ENCODE measurements at regions not wholly inside any gene's neighbourhood (a gene's known extent, or its start where the extent isn't known, plus 50 kb on each side); places are given as distances from the start of the nearest gene placed in this dataset.

DNA sequence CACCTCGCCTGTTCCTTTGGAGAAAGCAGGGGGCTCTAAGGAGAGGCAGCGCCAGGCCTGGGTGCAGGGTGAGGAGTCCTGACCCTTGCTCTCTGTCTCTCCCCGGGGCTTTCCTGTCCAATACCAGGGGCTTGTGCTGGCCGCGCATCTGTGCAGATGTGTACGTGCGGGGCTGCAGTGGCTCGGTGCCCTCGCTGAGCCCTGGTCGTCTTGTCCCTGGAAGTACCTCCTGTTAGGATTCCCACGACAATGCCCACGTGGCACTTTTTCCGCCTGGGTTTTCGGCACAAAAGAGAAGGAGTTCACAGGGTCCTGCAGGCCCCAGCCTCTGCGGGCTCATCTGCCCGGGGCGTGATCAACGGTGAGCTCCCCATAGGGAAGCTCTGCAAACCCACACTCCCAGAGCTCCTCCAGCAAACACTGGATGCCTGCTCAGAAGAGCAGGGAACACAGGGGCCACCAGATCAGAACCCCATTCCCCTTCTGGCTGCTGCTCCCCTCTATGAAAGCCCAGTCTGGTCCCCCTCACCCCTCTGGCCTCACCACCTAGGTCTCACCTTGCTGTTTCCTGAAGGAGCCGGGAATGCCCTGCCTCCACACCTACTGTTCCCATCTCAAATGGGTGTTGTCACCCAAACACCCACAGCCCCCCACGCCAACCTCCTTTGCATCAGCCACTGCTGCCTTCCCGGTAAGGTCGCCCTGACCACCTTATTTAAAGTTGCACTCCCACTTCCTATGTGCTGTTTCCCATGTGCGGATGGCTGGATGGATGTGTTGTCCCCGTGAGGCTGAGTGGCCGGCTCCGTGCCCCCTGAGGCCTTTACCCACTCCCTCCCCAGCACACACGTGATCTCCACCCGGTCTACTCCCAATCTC lies 62.6 kb upstream of the PRR20G start:
- no peak for DNase-seq (ENCODE audit: low spot score)

DNA sequence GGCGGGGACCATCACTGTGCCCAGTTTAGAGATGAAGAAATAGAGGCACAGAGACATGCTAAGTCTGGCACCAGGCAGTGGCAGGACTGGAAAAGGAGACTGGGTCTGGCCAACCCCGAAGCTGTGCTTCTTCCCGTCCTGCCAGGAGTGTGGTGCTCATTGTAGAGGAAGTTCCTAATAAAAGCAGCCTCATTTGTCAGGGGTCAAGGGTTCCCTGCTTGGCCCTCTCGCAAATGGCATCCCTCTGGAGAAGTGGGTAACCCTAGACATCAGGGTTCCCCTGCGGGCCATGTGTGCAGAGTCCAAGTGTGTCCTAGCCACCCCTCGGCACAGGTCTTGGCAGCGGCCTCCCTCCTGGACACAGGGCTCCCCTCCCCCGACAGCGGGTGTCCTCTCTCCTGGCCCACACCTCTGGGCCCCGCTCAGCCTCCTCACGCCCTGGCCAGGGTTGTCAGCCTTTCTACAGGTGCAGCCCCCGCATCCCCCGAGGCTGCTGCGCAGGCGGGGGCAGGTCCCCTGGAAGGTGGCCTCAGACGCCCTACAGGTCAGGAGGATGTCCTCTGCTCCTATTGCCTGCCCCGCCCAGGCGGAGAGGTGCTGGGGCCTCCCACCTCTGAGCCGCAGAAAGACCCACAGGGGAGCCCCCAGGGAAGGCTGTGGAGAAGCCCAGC lies 61.8 kb upstream of the PRR20G start:
- no peak for DNase-seq (ENCODE audit: low spot score)

DNA sequence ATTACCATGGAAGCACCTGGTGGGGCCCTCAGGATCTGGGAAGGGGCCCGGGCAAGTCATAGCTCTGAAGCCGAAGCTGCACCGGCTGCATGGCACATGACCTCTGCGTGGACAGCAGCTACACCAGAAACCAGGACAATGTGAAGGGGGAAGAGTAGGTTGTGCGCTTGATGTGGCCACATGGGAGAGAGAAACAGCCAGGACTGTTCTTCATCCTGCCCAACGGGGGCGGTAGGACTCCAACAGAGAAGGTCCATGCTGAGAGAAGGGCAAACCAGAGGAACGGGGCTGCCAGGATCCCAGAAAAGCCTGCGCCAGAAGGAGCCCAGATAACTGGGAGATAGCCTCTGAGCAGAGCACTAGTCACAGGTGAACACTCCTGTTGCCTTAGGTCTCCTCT lies 54.9 kb upstream of the PRR20G start:
- no peak for DNase-seq (ENCODE audit: low spot score)

DNA sequence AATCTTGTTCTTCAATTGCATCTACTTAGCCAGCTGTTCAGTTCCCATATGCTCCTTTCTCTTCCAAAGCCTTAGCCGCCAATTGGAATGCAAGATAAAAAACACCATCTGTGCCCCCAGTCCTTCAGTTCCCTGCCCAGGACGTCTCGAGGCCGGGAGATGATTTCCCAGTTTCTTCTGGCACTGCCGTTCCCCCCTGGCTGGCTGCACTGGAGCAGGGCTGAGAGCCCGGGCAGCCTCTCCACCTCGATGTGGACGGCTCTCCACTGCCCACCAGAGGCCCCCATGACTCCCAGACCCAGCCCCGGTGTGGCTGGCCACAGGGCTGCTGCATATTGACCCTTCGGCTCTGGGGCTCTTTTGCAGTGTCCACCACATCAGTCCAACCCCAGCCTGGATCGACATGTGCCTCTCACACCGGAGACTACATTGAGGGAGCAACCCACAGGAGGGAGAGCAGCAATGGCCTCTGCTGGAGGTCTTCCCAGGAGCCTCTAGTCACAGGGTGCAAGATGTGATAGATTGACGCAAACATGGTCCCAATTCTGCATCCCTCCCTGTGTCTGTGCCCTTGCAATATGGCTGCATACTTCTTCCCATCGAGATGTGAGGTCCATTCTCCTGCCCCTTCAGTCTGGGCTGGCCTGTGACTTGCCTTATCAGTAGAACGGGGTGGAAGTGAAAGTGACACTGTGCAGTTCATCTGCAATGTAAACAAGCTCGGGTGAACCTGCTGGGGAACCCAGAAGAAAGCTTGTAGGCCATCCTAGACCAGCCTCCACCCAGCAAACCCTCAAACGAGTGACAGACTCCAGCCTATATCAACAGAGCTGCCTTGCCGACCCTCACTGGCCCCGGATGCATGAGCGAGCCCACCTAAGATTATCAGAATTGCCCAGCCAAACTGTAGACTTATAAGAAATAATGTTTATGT lies 52.3 kb upstream of the PRR20G start:
- DNase-seq (ENCODE audit: low spot score) = no peak

DNA sequence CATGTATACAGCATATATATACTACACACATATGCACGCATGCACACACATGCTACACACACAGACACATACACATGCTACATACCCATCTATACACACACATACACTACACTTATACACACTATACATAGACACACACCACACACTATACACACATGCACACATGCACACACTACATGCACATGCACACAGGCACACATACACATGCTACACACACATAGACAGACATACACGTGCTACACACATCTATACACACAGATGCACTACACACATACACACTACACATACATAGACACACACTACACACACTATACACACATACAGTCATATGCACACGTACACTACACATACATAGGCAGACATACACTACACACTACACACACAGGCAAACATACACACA lies 51.2 kb upstream of the PRR20G start:
- DNase-seq (ENCODE audit: low spot score) = no peak

DNA sequence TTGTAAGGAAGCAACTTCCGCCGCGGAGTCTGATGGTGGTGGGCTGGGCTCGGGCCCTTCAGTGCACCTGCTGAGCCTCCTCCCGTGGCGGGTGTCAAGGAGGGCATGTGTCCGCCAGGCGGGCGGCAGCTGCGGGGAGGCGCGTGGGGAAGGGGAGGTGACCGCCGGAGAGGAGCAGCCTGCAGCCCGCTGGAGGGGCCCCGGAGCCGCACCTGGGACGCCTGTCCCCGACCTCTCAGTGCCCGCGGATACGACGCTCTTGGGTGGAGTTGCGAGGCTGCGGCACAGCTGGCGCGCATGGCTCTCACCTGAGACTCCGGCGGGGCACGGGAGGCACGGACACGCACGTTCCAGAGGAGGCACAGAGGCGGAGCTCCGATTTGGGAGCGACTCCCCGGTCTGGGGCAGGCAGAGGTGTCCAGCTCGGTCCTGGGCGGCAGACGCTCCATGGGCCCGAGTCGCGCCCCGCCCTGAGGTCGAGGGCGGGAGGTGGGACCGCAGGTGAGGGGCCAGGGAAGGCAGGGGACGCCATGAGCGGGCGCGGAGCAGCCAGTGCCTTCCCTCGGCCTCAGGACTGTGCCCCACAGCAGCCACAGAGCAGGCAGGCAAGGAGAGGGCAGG lies 50.2 kb upstream of the PRR20G start:
- DNase-seq (ENCODE audit: low spot score) = no peak

Measured in AG20443 (cell line).